Putamen (tissue), 1 donor: ENCODE measurements at regions not wholly inside any gene's neighbourhood (a gene's known extent, or its start where the extent isn't known, plus 50 kb on each side); places are given as distances from the start of the nearest gene placed in this dataset.
"Not testable (repeated sequence)": the region's sequence is repeated elsewhere in the genome, so short reads cannot be mapped to it uniquely, and the experiment has no call there.

Experiments
- DNase-seq: peaks from one replicate; pipeline ENCODE4 v3.0.0-alpha.2; 2016; ENCODE audit warnings: low spot score

DNA sequence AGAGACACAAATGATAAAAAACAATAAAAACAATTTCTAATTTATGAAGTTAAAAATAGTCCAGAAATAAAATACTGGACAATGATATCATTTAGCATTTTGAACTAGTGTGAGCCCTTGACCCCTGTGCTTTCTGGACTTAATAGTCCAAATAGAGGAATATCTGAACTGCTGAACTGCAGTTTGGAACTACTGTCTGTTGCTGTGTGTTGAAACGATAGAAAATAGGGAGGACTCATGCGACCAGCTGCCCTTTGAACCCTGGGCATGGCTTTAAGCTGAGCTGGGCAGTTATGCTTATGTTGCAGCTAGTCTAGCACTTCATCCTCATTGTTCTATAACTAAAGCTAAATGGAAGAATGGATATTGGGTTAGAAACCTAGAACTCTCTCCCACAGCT lies 99.5 kb downstream of the FMR1NB start:
- no peak for DNase-seq

GRCh38 chrX:148084611-148085010 lies 103.5 kb downstream of the FMR1NB start:
- no peak for DNase-seq

- no peak for DNase-seq
Observed at GRCh38 chrX:148120151-148120550, 139.0 kb downstream of the FMR1NB start.

DNA sequence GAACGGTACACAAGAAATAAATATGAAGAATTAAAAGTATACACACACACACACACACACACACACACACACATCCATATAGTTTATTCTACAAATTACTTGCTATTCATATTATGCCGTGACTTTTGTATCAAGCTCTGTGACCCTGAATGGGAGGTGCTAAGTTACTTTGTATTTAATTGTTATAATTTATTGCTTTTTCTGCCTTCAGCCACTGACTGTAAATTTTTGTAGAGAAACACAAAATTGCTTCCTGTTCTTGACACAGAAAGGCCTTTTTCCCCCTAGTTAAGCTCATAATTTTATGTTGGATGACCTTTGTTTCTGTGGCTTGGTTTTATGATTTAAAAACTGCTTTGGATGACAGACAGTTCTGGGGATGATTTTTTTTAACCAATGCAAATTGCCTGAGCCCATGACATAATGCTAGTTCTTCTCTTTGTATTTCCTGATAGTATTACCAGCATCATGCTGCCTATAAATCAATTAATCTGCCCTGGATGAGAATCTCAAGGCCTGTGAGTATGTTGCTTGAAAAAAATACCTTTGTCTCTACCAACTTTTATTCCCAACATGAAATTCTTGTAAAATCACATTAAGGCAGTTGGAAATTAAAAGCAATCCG lies 140.0 kb downstream of the FMR1NB start:
- DNase-seq = no peak

- not testable (repeated sequence) for DNase-seq
Observed at GRCh38 chrX:148128872-148129505, 147.9 kb downstream of the FMR1NB start.

- no peak for DNase-seq
Observed at GRCh38 chrX:148133105-148133725, 152.1 kb downstream of the FMR1NB start.

DNA sequence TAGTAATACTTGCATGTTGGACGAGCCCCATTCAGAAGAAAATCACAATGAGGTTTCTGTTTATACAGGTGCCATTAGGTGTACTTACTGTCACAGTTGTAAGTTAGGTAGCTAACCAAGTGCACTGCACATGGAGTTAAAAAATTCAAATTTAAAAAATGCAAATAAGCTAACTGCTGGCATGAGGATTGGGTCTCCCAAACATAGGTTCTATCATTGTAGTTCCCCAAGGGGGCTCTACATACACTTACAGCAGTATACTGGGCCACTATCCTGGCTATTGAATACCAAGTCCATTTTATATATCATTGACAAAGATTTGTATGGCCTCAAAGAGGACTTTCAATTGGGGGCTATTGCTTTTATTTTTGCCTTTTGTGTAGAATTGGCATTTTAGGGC lies 153.4 kb downstream of the FMR1NB start:
- no peak for DNase-seq

DNA sequence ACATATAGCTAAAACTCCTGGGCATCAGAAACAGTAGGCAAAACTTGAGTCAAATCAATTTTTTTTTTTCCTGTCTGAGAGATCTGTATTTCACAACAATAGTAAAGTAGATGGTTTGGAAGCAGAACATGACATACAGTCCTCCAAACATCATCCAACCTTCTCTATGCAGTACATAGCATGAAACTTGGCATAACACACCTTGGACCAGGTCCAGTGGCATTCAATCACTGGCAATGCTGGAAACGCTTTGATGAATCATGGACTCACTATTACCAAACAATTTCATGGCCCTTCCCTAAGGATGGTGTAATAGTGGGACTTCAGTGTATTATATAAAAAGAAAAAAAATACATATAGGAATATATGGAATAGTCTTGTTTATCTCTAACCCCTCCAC lies 154.6 kb downstream of the FMR1NB start:
- DNase-seq = no peak

GRCh38 chrX:148146121-148146520 lies 165.0 kb downstream of the FMR1NB start:
- DNase-seq = no peak

- no peak for DNase-seq
Observed at GRCh38 chrX:148156986-148157385, 175.8 kb downstream of the FMR1NB start.

- DNase-seq = no peak
Observed at GRCh38 chrX:148159796-148160195, 178.7 kb downstream of the FMR1NB start.

GRCh38 chrX:148161701-148162100 lies 180.6 kb downstream of the FMR1NB start:
- no peak for DNase-seq

GRCh38 chrX:148185631-148186030 lies 204.5 kb downstream of the FMR1NB start:
- no peak for DNase-seq

DNA sequence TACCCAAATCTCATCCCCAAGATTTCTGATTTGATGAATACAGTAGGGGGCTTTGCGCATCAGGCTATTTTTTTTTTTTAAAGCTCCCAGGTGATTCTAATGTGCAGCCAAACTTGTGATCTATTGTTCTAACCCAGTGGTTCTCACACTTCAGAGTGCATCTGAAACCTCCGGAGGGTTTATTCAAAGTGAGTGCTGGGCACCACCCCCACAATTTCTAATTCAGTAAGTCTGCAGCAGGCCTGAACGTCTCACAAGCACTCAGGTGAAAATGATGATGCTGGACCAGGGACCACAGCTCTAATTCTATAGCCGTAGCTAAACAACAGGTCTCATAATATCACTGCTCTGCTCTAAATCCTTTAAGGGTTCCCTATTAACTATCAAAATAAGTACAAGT lies 211.4 kb downstream of the FMR1NB start:
- DNase-seq = no peak

- no peak for DNase-seq
Observed at GRCh38 chrX:148193759-148194158, 212.6 kb downstream of the FMR1NB start.

GRCh38 chrX:148203531-148203930 lies 222.4 kb downstream of the FMR1NB start:
- no peak for DNase-seq

DNA sequence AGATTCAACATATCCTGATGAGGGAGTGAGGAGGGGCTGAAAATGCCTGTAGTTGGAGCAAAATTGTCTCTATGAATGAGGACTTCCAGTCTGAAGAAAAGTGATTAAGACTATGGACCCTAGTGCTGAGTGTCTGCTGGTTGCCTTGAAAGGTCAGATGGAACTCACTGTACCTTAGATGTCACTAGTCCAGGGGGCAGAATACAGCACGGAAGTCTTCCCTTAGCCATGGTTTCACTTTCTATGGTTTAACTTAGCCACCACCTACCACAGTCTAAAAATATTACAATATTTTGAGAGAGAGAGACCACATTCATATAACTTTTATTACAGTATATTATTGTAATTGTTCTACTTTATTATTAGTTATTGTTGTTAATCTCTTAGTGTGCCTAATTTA lies 223.1 kb downstream of the FMR1NB start:
- DNase-seq = no peak

DNA sequence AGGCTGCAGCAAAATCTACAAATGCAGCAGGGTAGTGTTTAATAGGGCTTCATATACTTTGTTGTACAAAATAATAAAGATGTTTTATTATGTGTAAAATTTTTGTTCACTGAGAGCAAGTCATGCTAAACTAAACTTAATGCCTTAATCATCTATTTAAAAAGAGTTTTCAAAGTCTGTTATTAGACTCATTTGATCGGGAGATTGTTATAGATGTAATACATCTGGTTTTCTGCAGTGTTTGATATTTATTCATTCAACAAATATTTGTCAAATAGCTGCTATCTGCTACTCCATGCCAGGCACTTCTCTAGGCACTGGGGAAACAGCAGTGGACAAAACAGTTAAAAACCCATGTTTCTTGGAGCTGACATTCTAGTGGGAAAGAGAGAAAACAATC lies 233.6 kb downstream of the FMR1NB start:
- no peak for DNase-seq

DNA sequence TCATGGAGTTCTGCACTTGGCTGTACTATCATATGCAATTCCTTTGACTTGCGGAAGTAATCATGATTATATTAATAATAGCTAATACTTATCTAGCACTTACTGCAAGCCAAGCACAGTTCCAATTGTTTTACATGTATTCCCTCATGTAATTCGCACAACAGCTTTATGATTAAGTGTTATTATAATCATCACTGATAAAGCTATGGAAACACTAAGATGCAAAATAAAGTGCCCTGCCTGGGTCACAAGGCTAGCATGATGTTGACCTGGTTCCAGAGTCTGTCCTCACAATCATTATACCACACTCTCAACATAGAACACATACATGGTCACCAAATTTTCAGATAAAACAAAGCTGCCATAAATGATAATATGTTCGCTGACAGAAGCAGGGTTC lies 234.6 kb downstream of the FMR1NB start:
- DNase-seq = no peak

DNA sequence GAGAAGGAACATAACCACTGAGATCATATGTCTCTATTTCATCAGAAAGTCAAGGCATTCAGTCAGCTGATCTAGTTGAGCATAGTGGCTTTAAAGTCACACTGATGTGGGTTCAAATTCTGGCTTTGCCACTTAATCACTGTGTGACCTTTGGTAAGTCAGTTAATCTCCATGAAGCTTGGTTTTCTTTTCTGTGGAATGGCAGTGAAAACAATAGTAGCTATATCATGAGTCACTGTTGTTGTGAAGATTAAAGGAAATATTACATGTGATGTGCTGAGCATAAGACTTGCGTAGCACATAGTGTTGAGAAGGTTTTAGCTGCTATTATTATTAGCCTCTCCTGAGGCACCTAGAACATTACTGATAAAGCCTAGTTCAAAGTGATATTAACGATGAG lies 242.2 kb downstream of the FMR1NB start:
- DNase-seq = no peak

- no peak for DNase-seq
Observed at GRCh38 chrX:148228521-148228920, 247.4 kb downstream of the FMR1NB start.

DNA sequence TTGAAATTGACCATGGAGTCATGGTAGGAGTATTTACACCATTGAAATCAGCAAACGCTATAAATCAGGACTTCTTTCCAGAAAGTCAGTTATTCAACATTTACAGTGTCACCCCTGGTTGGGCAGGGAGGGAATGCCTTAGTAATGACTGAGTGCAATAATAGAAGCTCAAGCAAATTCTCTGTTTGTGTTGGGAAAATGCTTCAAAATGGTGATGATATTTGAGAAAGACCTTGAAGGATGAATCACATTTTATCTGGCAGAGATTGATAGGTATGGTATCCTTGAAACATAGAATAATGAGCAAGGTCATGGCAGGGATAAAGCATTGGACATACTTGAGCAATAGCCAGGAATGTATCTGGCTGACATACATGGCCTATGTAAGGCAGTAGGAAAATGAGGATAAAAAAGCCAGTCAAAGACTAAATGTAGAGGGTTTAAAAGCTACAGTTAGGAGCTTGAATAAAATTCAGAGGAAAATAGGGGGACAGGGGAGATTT lies 248.7 kb downstream of the FMR1NB start:
- no peak for DNase-seq

GRCh38 chrX:148259990-148260389 lies 240.4 kb upstream of the AFF2 start:
- DNase-seq = no peak

DNA sequence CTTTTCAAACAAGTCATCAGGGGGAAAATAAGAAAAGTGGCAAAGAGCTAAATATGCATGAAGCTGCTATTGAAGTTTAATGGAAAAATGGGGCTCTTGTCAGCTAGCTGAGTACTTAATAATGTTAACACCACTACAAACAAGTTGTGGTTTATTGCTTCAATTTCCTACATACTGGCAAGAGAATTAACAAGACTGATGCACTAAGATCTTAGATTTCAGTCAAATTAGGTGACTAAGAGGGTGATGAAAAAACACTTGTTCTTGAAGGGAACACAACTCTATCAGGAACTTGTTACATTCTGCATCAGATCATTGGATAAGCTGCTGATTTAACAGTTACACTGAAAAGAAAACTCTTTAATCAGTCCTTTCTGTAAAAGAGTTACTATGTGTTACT lies 234.6 kb upstream of the AFF2 start:
- DNase-seq = no peak
